Adrenal gland (tissue), 5 donors: ENCODE measurements at regions not wholly inside any gene's neighbourhood (a gene's known extent, or its start where the extent isn't known, plus 50 kb on each side); places are given as distances from the start of the nearest gene placed in this dataset.

Experiments
- CTCF ChIP-seq, 6 experiments: fragments of 450-650 bp in 4 of 6; fragments of 200-600 bp in 2 of 6; sonication (generic) in 1 of 6; IDR thresholded peaks; 1 replicate in 5 of 6; 2 replicates in 1 of 6; pipeline versions ENCODE4 v1.5.1 to v1.8.0; 2016 to 2021; ENCODE audit warnings: antibody characterized with exemption in 6 of 6, mild to moderate bottlenecking in 2 of 6, moderate library complexity in 1 of 6
- POLR2A ChIP-seq, 2 donors: fragments of 450-650 bp; IDR thresholded peaks; one replicate each; pipeline ENCODE4 v1.6.1; 2017; ENCODE audit warnings: antibody characterized with exemption in 2 of 2, mild to moderate bottlenecking in 2 of 2, moderate library complexity in 1 of 2
- donor health status: DM: no; HTN: no; CAD: no.

- TF ChIP-seq CTCF (IDR thresholded peaks at IDR 0.05) = no peak
- no peak for TF ChIP-seq POLR2A (IDR thresholded peaks at IDR 0.05)
These were observed 187.0 kb downstream of the NUAK1 start for GRCh38 chr12:105951732-105952131.
